HepG2 (cell line): ENCODE measurements at regions not wholly inside any gene's neighbourhood (a gene's known extent, or its start where the extent isn't known, plus 50 kb on each side); places are given as distances from the start of the nearest gene placed in this dataset.
A peak's percentile ranks its signal among the peaks of the same experiment; 100 is the strongest.

Source experiments
- ATAC-seq: fragments of 200-7000 bp; cut with Tn5 transposase; 3 replicates; pipeline ENCODE4 v1.9.1; 2020; ENCODE audit warnings: mild to moderate bottlenecking, moderate library complexity
- BruUV-seq: library from RNA; stranded (reverse); fragments of 400-500 nt; replicated peaks from 2 replicates; lab custom pipeline; 2021; lab: Mats Ljungman, UMichigan
- CTCF ChIA-PET: fragments of 300-600 bp; formaldehyde crosslinking; extraction: SDS; loops from one replicate; lab custom pipeline; 2021; ENCODE audit warnings: low total read pairs, inconsistent platforms, low intra/inter-chr PET ratio; lab: Yijun Ruan, JAX
- POLR2A ChIA-PET: fragments of 350-600 bp; sonication (Branson Sonifier 250); formaldehyde crosslinking; loops from one replicate; lab custom pipeline; 2020; ENCODE audit warnings: antibody characterized with exemption, inconsistent platforms; lab: Yijun Ruan, JAX
- DNase-seq: peaks from one replicate; pipeline ENCODE4 v3.0.0-alpha.2; 2015; ENCODE audit warnings: low spot score
- FAIRE-seq: peaks from 3 replicates; lab custom pipeline; 2011; peaks lifted over from hg19 to GRCh38; lab: Jason Lieb, UNC
- H2AFZ ChIP-seq: one replicate; pipeline ENCODE4 v1.6.1; 2011; ENCODE audit warnings: low read length, inconsistent platforms
- H3K27ac ChIP-seq: fragments of 300-600 bp; 3 replicates; pipeline ENCODE4 v1.8.0; 2011; ENCODE audit warnings: mixed run types, mild to moderate bottlenecking, mixed read lengths, low read length, inconsistent platforms; ENCODE audit not compliant: insufficient read depth; ENCODE audit errors: extremely low read length
- H3K27me3 ChIP-seq, 2 experiments: fragments of 200-600 bp in 1 of 2; 2 replicates in 1 of 2; 3 replicates in 1 of 2; pipeline versions ENCODE4 v1.6.0 to v1.8.0; 2011; ENCODE audit warnings: low read length in 2 of 2, mild to moderate bottlenecking in 2 of 2, moderate library complexity in 2 of 2, inconsistent platforms in 1 of 2; ENCODE audit not compliant: insufficient read depth in 2 of 2, control insufficient read depth in 1 of 2
- H3K36me3 ChIP-seq, 2 experiments: fragments of 200-600 bp in 1 of 2; replicated peaks in 1 of 2; 2 replicates in 1 of 2; 3 replicates in 1 of 2; pipeline versions ENCODE4 v1.5.1 to v1.8.0; 2011; ENCODE audit warnings: low read length in 2 of 2, inconsistent platforms in 1 of 2; ENCODE audit not compliant: insufficient read depth in 2 of 2, control insufficient read depth in 1 of 2
- H3K4me1 ChIP-seq: 2 replicates; pipeline ENCODE4 v1.5.1; 2012; ENCODE audit warnings: low read length, inconsistent platforms; ENCODE audit not compliant: insufficient read depth
- H3K4me2 ChIP-seq: 2 replicates; pipeline ENCODE4 v1.6.0; 2011; ENCODE audit warnings: low read depth, low read length, inconsistent platforms
- H3K4me3 ChIP-seq, 3 experiments: fragments of 200-600 bp in 1 of 3; sonication (generic), shearing (Covaris generic) in 1 of 3; replicated peaks in 1 of 3; 2 replicates each; pipeline ENCODE4 v1.5.1; 2011 to 2016; ENCODE audit warnings: low read length in 3 of 3, inconsistent platforms in 2 of 3, low read depth in 2 of 3, mild to moderate bottlenecking in 2 of 3, control low read depth in 1 of 3, mixed read lengths in 1 of 3; ENCODE audit not compliant: insufficient read depth in 1 of 3
- H3K79me2 ChIP-seq: one replicate; pipeline ENCODE4 v1.6.1; 2011; ENCODE audit warnings: low read length, inconsistent platforms; ENCODE audit not compliant: insufficient read depth
- H3K9ac ChIP-seq: 2 replicates; pipeline ENCODE4 v1.6.0; 2011; ENCODE audit warnings: mild to moderate bottlenecking, low read depth, low read length, inconsistent platforms; ENCODE audit not compliant: insufficient read depth
- H3K9me3 ChIP-seq: 2 replicates; pipeline ENCODE4 v1.5.1; 2012; ENCODE audit warnings: mild to moderate bottlenecking, low read length
- H4K20me1 ChIP-seq: 2 replicates; pipeline ENCODE4 v1.6.0; 2011; ENCODE audit warnings: inconsistent platforms, mild to moderate bottlenecking, low read length, moderate library complexity; ENCODE audit not compliant: insufficient read depth
- CBX2 ChIP-seq, 2 experiments: fragments of 200-600 bp in 1 of 2; sonication (generic); formaldehyde crosslinking in 1 of 2; IDR thresholded peaks; 2 replicates each; pipeline versions ENCODE4 v1.7.0 to v1.8.1; 2018 to 2022; ENCODE audit warnings: low read depth in 2 of 2, low read length in 1 of 2, mild to moderate bottlenecking in 1 of 2, missing genetic modification reagents in 1 of 2
- HMGXB3 ChIP-seq: sonication (generic); formaldehyde crosslinking; IDR thresholded peaks from 2 replicates; pipeline ENCODE4 v1.4.0; 2020; ENCODE audit warnings: missing genetic modification reagents, borderline replicate concordance
- KLF15 ChIP-seq: sonication (generic); formaldehyde crosslinking; IDR thresholded peaks from 2 replicates; pipeline ENCODE4 v1.8.1; 2023; ENCODE audit warnings: borderline replicate concordance, mild to moderate bottlenecking, inconsistent platforms, missing genetic modification reagents, mixed read lengths
- TMF1 ChIP-seq: sonication (generic); formaldehyde crosslinking; IDR thresholded peaks from 2 replicates; pipeline ENCODE4 v1.8.1; 2022; ENCODE audit warnings: low read depth, missing genetic modification reagents
- UBTF ChIP-seq: sonication (generic); formaldehyde crosslinking; IDR thresholded peaks from 2 replicates; pipeline ENCODE4 v1.4.0; 2020; ENCODE audit warnings: mild to moderate bottlenecking, missing genetic modification reagents
- ZNF773 ChIP-seq: sonication (generic); formaldehyde crosslinking; IDR thresholded peaks from 2 replicates; pipeline ENCODE4 v1.4.0; 2020; ENCODE audit warnings: missing genetic modification reagents, borderline replicate concordance
- WGBS: methylation state at CpG from one replicate; pipeline ENCODE4 v1.1.6; 2017; ENCODE audit warnings: low lambda C conversion rate; 5-methylcytosine and 5-hydroxymethylcytosine counted together
- in situ Hi-C: cut with HindIII; loops from 2 replicates; pipeline ENCODE4 v1.10.0; 2017; ENCODE audit warnings: low pct_unique_long_range_greater_than_20kb; ENCODE audit not compliant: extremely low pct_ligation_motif_present
- intact Hi-C: fragments of 100-400 bp; cut with micrococcal nuclease; formaldehyde crosslinking; loops from one replicate; pipeline ENCODE4 v1.10.0; 2022; ENCODE audit not compliant: unreplicated experiment

GRCh38 chr16:54431041-54431996, 144.7 kb upstream of the IRX3 start:
- TF ChIP-seq ZNF773 (CRISPR knock-in tag) (no peak), CBX2 (IDR thresholded peaks at IDR 0.05; ENCODE audit: low read depth, low read length) (peak; percentile 44; the same call in 1 of the 2 replicates), CBX2 (CRISPR knock-in tag; IDR thresholded peaks at IDR 0.05; ENCODE audit: low read depth) (no peak)
- TF ChIP-seq, all 625 proteins: peak for 1
- ATAC-seq: no peak
- H3K36me3 ChIP-seq: no peaks in the 10 kb centered on the region
- ChIA-PET CTCF (no interaction called here), POLR2A (no interaction called here)
- H3K4me2 ChIP-seq: peak overlapping the region; percentile 59
- intact Hi-C loops (loop anchor here (10.0 kb wide), 1 partner anchor 117 kb away; no protein-coding TSS in a partner anchor), in situ Hi-C loops (no loop called here)
- WGBS: 51% methylated on average over 13 of the region's 13 CpGs
- peaks cover 47% of the 10 kb centered on the region for H3K4me1 ChIP-seq
- H4K20me1 ChIP-seq: no peaks in the 10 kb centered on the region
- H3K79me2 ChIP-seq: no peaks in the 10 kb centered on the region
- H3K27ac ChIP-seq: no peak overlapping the region
- DNase-seq: no peak
- no peak overlapping the region for H3K9ac ChIP-seq
- peaks cover 2 to 45% of the 10 kb centered on the region in 2 experiments; a peak in 4 of 5 replicates for H3K27me3 ChIP-seq
- peak overlapping the region in 2 of 3 experiments; percentile 3 to 8; a peak in 1 of 6 replicates for H3K4me3 ChIP-seq
- FAIRE-seq: no peak
- H2AFZ ChIP-seq: no peak overlapping the region
- BruUV-seq: no TSS peak
- H3K9me3 ChIP-seq: peaks cover 6% of the 10 kb centered on the region; the same call in 1 of the 2 replicates

GRCh38 chr16:54430491-54431030, 144.0 kb upstream of the IRX3 start:
- WGBS: 2% methylated on average over 11 of the region's 15 CpGs
- Histone ChIP-seq H3K36me3 (no peaks in the 10 kb centered on the region), H3K4me3 (peak overlapping the region in 2 of 3 experiments; percentile 3 to 8; a peak in 2 of 6 replicates), H2AFZ (no peak overlapping the region), H3K9ac (no peak overlapping the region), H4K20me1 (no peaks in the 10 kb centered on the region), H3K9me3 (peaks cover 6% of the 10 kb centered on the region; the same call in 1 of the 2 replicates), H3K4me2 (peak overlapping the region; percentile 59), H3K27me3 (peaks cover 2 to 52% of the 10 kb centered on the region in 2 experiments; a peak in 4 of 5 replicates), H3K4me1 (peaks cover 51% of the 10 kb centered on the region), H3K27ac (no peak overlapping the region), H3K79me2 (no peaks in the 10 kb centered on the region)
- CTCF ChIA-PET: no interaction called here
- in situ Hi-C loops (no loop called here), intact Hi-C loops (loop anchor here (10.0 kb wide), 1 partner anchor 116 kb away; no protein-coding TSS in a partner anchor)
- POLR2A ChIA-PET: no interaction called here
- DNase-seq (peak; percentile 69), ATAC-seq (peak; percentile 89), FAIRE-seq (peak; percentile 59)
- no TSS peak for BruUV-seq
- TF ChIP-seq HMGXB3: no peak
- TF ChIP-seq TMF1: no peak
- TF ChIP-seq UBTF (CRISPR knock-in tag): peak; percentile 31; the same call in 1 of the 2 replicates
- no peak for TF ChIP-seq KLF15 (CRISPR knock-in tag)
